ENCODE measurements at regions not wholly inside any gene's neighbourhood (a gene's known extent, or its start where the extent isn't known, plus 50 kb on each side); places are given as distances from the start of the nearest gene placed in this dataset.

DNA sequence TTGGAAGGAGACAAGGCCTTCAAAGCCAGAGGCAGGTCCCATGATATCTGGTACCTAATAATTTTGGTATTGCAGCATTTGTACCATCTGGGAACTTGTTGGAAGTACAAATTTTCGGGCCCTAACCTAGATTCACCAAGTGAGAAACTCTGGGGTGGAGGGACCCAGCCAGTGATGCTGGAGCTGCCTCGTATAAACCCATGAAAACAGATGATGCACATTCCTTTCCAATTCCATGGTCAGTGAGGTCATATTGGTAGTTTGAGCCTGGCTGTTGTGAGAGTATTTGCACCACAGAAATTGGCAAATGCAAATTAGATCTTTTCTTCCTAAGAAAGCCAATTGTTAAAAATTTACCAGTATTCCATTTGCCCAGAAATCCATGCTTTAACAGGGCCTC lies 269.6 kb upstream of the PLXNA2 start:
- TF ChIP-seq POLR2A (IDR thresholded peaks at IDR 0.05), result no peak
- no peak for TF ChIP-seq CTCF (IDR thresholded peaks at IDR 0.05)

All from lower leg skin (tissue), 3 donors.